Right lobe of liver (tissue), 6 donors: ENCODE measurements at regions not wholly inside any gene's neighbourhood (a gene's known extent, or its start where the extent isn't known, plus 50 kb on each side); places are given as distances from the start of the nearest gene placed in this dataset.
"Not testable (repeated sequence)": the region's sequence is repeated elsewhere in the genome, so short reads cannot be mapped to it uniquely, and the experiment has no call there.

Experiments
- ATAC-seq, 4 donors: fragments of 200-7000 bp; cut with Tn5 transposase; one replicate each; pipeline ENCODE4 v1.9.1; 2020; ENCODE audit warnings: mild to moderate bottlenecking in 4 of 4, moderate library complexity in 4 of 4
- DNase-seq, 3 donors: peaks; one replicate each; pipeline ENCODE4 v3.0.0-alpha.2; 2020
- H3K27ac ChIP-seq, 3 donors: fragments of 200-600 bp; one replicate each; pipeline ENCODE4 v1.8.0; 2022
- H3K27me3 ChIP-seq, 2 donors: fragments of 200-600 bp; one replicate each; pipeline ENCODE4 v1.8.0; 2022
- H3K36me3 ChIP-seq, 4 donors: fragments of 200-600 bp; sonication (generic) in 1 of 4; one replicate each; pipeline versions ENCODE4 v1.5.1 to v1.8.0; 2017 to 2022; ENCODE audit warnings: control low read depth in 1 of 4
- H3K4me1 ChIP-seq, 4 donors: fragments of 200-600 bp; sonication (generic) in 1 of 4; one replicate each; pipeline versions ENCODE4 v1.5.1 to v1.8.0; 2017 to 2022; ENCODE audit warnings: control low read depth in 1 of 4
- H3K4me3 ChIP-seq, 3 donors: fragments of 200-600 bp; one replicate each; pipeline ENCODE4 v1.8.0; 2022
- H3K9me3 ChIP-seq, 4 donors: fragments of 200-600 bp; sonication (generic) in 1 of 4; one replicate each; pipeline versions ENCODE4 v1.5.1 to v1.8.0; 2017 to 2022; ENCODE audit warnings: control low read depth in 1 of 4
- POLR2A ChIP-seq: fragments of 450-650 bp; IDR thresholded peaks from one replicate; pipeline ENCODE4 v1.6.1; 2017; ENCODE audit warnings: antibody characterized with exemption, mild to moderate bottlenecking
- WGBS: methylation state at CpG from one replicate; pipeline ENCODE4 v1.1.6; 2018; ENCODE audit warnings: low coverage, low lambda C conversion rate; ENCODE audit not compliant: insufficient coverage; ENCODE audit errors: missing lambda C conversion rate; 5-methylcytosine and 5-hydroxymethylcytosine counted together
- intact Hi-C, 2 donors: fragments of 100-400 bp; cut with DNase I; formaldehyde crosslinking; loops; one replicate each; pipeline versions ENCODE4 v1.11.2 to v1.14.1; 2022
- TF ChIP-seq, protein P1 (sequence below), 4 donors: fragments of 200-600 bp in 3 of 4; fragments of 450-650 bp in 1 of 4; IDR thresholded peaks; one replicate each; pipeline versions ENCODE4 v1.5.1 to v1.8.0; 2016 to 2022; ENCODE audit warnings: antibody characterized with exemption in 4 of 4, mild to moderate bottlenecking in 2 of 4
- donor health status: DM: no; HTN: yes; CAD: no.
- donor health status: DM: no; HTN: no; CAD: no.
- donor health status: DM: no; HTN: no; CAD: no.
- donor health status: DM: no; HTN: yes; CAD: no.
- donor health status: DM: no; HTN: yes; CAD: no.

DNA sequence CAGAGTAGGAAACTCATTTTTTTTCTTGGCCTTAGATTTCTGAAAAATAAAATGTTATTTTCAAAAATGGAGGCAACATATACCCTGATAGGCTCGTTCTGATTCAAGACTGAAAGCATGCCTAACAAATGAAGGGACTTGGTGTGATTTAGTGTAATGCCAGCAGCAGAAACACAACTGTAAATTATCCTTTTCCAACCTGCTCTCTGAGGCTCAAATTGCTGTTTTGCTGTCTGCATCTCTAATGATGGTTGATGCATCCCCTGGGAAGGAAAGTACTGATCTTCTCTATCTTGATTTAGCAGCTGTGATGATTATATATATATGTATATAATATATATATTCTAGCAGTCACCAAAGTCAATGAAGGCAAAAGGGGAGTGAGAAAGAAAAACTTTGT is 537.2 kb upstream of the API5 start:
- no peaks in the 10 kb centered on the region for H3K36me3 ChIP-seq
- 15% methylated on average over 1 of the region's 1 CpG for WGBS
- ATAC-seq: no peak
- no peaks in the 10 kb centered on the region for H3K4me1 ChIP-seq
- no peaks in the 10 kb centered on the region for H3K9me3 ChIP-seq
- intact Hi-C loops: loop anchor here (10.0 kb wide), 2 partner anchors 500 to 510 kb away; no protein-coding TSS in a partner anchor
- no peak overlapping the region for H3K27ac ChIP-seq
- no peak overlapping the region for H3K4me3 ChIP-seq
- TF ChIP-seq, protein P1, sequence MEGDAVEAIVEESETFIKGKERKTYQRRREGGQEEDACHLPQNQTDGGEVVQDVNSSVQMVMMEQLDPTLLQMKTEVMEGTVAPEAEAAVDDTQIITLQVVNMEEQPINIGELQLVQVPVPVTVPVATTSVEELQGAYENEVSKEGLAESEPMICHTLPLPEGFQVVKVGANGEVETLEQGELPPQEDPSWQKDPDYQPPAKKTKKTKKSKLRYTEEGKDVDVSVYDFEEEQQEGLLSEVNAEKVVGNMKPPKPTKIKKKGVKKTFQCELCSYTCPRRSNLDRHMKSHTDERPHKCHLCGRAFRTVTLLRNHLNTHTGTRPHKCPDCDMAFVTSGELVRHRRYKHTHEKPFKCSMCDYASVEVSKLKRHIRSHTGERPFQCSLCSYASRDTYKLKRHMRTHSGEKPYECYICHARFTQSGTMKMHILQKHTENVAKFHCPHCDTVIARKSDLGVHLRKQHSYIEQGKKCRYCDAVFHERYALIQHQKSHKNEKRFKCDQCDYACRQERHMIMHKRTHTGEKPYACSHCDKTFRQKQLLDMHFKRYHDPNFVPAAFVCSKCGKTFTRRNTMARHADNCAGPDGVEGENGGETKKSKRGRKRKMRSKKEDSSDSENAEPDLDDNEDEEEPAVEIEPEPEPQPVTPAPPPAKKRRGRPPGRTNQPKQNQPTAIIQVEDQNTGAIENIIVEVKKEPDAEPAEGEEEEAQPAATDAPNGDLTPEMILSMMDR (IDR thresholded peaks at IDR 0.05): no peak
- TF ChIP-seq POLR2A: no peak
- DNase-seq: no peak
- no peaks in the 10 kb centered on the region for H3K27me3 ChIP-seq

DNA sequence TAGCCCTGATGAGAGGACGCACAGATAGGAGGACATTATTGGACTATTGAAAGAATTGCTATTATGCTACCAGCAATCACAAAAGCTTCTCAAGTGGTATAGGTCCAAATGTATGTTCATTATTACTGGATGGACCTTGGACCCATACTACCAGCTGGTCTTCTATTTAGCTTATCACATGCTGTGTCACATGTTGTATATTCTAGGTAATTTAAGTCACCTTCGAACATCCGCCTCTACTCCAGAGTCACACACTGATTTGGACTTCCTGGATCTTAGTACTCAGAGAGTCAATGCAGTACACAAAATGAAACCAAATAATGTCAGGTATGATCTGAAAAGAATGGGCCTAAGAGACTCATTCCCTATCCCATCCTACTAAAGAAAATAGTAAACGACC is 534.0 kb upstream of the API5 start:
- WGBS: 61% methylated on average over 4 of the region's 4 CpGs
- H3K4me3 ChIP-seq: no peak overlapping the region
- ATAC-seq: no peak
- intact Hi-C loops: loop anchor here (10.0 kb wide), 2 partner anchors 497 to 507 kb away; no protein-coding TSS in a partner anchor
- no peaks in the 10 kb centered on the region for H3K27me3 ChIP-seq
- H3K9me3 ChIP-seq: no peaks in the 10 kb centered on the region
- H3K36me3 ChIP-seq: no peaks in the 10 kb centered on the region
- no peaks in the 10 kb centered on the region for H3K4me1 ChIP-seq
- no peak for TF ChIP-seq POLR2A
- TF ChIP-seq, protein P1 (IDR thresholded peaks at IDR 0.05): no peak
- DNase-seq: no peak
- no peak overlapping the region for H3K27ac ChIP-seq

DNA sequence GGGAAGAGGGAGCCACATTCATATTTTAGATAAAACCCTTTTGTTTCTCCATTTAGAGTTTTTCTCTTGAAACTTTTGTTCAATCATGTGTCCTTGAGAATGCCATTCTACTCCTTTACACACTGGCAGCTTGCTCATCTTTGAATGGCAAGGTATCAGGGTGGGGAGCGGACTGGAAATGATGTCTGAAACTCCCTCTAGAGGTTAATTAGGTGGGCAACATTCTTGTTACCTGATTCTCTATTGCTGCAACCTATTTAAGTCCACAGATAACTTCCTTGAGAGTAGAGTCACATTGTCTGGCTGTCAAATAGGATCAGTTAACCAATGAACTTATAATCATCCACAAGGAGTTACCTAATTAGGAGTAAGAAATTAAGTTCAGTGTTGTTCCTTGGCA is 533.6 kb upstream of the API5 start:
- H3K27me3 ChIP-seq: no peaks in the 10 kb centered on the region
- intact Hi-C loops: loop anchor here (10.0 kb wide), 2 partner anchors 497 to 507 kb away; no protein-coding TSS in a partner anchor
- no peak for DNase-seq
- H3K9me3 ChIP-seq: no peaks in the 10 kb centered on the region
- no peaks in the 10 kb centered on the region for H3K36me3 ChIP-seq
- no peaks in the 10 kb centered on the region for H3K4me1 ChIP-seq
- TF ChIP-seq, protein P1 (IDR thresholded peaks at IDR 0.05): no peak
- no peak for TF ChIP-seq POLR2A
- 50% methylated on average over 1 of the region's 1 CpG for WGBS
- no peak overlapping the region for H3K27ac ChIP-seq
- ATAC-seq: no peak
- no peak overlapping the region for H3K4me3 ChIP-seq

DNA sequence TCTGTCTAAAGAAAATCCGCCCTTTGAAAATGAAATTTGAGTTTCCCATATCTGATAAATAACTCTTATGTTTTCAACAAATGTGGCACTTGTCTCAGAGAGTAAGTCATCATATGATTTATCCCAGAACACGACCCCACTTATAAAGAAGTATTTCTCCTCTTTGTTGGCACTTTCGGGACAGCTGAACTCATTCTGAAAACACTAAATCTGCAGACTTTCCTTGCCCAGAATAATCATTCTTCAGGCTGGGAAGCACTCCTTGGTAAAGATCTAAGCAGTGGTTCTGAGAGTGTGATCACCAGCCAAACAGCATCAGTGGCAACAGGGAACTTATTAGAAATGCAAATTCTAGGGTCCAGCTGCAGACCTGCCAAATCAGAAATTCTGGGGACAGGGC is 532.2 kb upstream of the API5 start:
- Histone ChIP-seq H3K9me3 (no peaks in the 10 kb centered on the region), H3K4me1 (no peaks in the 10 kb centered on the region), H3K36me3 (no peaks in the 10 kb centered on the region), H3K4me3 (no peak overlapping the region), H3K27me3 (no peaks in the 10 kb centered on the region), H3K27ac (no peak overlapping the region)
- TF ChIP-seq, protein P1 (IDR thresholded peaks at IDR 0.05): no peak
- no peak for TF ChIP-seq POLR2A
- intact Hi-C loops: loop anchor here (10.0 kb wide), 2 partner anchors 495 to 505 kb away; no protein-coding TSS in a partner anchor
- DNase-seq: no peak
- WGBS: 37% methylated on average over 3 of the region's 3 CpGs
- ATAC-seq: no peak

DNA sequence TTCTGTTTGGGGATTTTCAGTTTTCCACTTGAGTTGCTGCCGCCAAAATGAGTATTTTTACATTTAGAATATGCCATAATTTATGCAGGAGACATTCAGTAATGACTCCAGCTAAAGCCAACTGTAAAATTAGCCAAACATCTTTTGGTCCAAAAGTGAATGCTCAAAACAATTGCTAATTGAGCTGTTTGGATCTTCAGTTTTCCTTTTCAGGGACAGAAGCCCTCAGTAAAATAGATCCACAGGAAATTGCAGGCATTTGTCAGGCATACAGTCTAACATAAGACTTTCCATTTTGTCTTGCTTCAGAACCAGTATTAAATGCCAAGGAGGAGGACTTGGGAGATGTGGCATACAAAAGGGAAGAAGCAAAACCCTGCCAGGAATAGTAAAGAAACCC is 524.8 kb upstream of the API5 start:
- no peaks in the 10 kb centered on the region for H3K4me1 ChIP-seq
- no peak overlapping the region for H3K27ac ChIP-seq
- ATAC-seq (no peak), DNase-seq (no peak)
- intact Hi-C loops: no loop called here
- no peaks in the 10 kb centered on the region for H3K36me3 ChIP-seq
- 31% methylated on average over 1 of the region's 1 CpG for WGBS
- H3K27me3 ChIP-seq: no peaks in the 10 kb centered on the region
- H3K4me3 ChIP-seq: no peak overlapping the region
- no peak for TF ChIP-seq POLR2A
- TF ChIP-seq, protein P1 (IDR thresholded peaks at IDR 0.05): no peak
- no peaks in the 10 kb centered on the region for H3K9me3 ChIP-seq

DNA sequence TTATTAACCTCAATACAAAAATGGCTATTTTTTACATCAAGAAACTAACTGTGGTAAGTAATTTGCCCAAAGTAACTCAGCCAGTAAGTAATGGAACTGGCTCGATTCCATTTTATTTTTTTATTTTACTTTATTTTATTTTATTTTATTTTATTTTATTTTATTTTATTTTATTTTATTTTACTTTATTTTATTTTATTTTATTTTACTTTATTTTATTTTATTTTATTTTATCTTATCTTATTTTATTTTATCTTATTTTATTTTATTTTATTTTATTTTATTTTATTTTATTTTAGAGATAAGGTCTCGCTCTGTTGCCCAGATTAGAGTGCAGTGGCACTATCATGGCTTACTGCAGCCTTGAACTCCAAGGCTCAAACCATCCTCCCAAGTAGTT is 516.3 kb upstream of the API5 start:
- H3K27me3 ChIP-seq, H3K4me3 ChIP-seq, H3K9me3 ChIP-seq, DNase-seq, H3K36me3 ChIP-seq, H3K27ac ChIP-seq, ATAC-seq, H3K4me1 ChIP-seq, intact Hi-C loops: not testable (repeated sequence)
- WGBS: 79% methylated on average over 2 of the region's 2 CpGs
